Fibroblast of the aortic adventitia (primary cell): ENCODE measurements at regions not wholly inside any gene's neighbourhood (a gene's known extent, or its start where the extent isn't known, plus 50 kb on each side); places are given as distances from the start of the nearest gene placed in this dataset.

Experiments
- DNase-seq: peaks from one replicate; pipeline ENCODE4 v3.0.0-alpha.2; 2010; ENCODE audit warnings: low read depth
- H3K4me3 ChIP-seq: 2 replicates; pipeline ENCODE4 v1.5.1; 2011; ENCODE audit warnings: low read depth, mild to moderate bottlenecking, control low read depth, low read length, moderate library complexity
- CTCF ChIP-seq: IDR thresholded peaks from 2 replicates; pipeline ENCODE4 v1.5.1; 2011; ENCODE audit warnings: mild to moderate bottlenecking, low read length, control low read depth, inconsistent platforms; ENCODE audit not compliant: insufficient read depth

DNA sequence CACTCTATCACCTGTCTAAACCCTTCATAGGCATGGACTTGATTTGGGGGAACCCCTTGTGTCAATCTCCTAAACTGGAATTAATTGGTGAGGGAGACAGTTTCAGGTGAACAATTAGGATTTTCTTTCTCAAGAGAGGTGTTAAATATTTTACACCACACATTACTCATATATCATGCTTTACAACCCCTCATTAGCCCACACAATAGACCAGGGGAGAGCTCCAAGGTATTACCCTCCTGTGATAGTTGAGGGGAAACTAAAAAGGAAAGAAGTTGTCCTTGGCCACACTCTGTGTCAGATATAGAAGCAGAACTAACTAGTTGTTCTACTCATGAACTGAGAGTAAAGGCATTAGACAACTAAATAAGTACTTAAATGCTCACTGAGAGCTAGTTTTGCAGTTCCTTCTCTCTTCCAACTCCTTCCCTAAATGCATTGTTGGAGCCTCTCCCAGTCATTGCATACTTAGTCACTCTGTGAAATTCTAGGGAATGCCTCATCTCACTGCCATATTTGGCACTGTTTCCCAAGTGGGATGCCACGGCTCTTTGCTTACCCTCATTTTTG lies 183.7 kb upstream of the CEP162 start:
- no peak for TF ChIP-seq CTCF
- peak; percentile 87 for DNase-seq
- H3K4me3 ChIP-seq: no peak overlapping the region

- TF ChIP-seq CTCF: no peak
- no peak for DNase-seq
- H3K4me3 ChIP-seq: no peak overlapping the region
These were observed 182.5 kb upstream of the CEP162 start for GRCh38 chr6:84409911-84410310.

- DNase-seq: no peak
- TF ChIP-seq CTCF: no peak
- no peak overlapping the region for H3K4me3 ChIP-seq
These were observed 180.6 kb upstream of the CEP162 start for GRCh38 chr6:84408028-84408427.

DNA sequence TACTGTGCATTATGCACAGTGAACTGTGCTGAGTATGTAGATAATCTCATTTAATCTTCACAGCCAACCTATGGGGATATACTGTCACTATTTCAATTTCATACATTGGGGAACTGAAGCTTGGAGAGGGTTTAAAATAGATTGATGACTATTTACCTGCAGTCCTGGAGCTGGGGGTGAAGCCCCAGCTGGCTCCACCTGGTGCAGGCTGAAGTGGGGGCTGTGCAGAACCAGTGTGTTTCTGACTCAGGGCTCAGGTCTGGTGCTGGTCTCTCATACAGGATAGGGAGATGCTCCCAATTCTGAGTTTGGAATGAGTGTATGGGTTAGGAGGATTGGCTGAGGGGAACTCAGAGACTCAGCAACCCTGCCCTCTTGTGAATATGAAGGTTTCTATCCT lies 176.1 kb upstream of the CEP162 start:
- H3K4me3 ChIP-seq: no peak overlapping the region
- DNase-seq: no peak
- TF ChIP-seq CTCF: no peak

DNA sequence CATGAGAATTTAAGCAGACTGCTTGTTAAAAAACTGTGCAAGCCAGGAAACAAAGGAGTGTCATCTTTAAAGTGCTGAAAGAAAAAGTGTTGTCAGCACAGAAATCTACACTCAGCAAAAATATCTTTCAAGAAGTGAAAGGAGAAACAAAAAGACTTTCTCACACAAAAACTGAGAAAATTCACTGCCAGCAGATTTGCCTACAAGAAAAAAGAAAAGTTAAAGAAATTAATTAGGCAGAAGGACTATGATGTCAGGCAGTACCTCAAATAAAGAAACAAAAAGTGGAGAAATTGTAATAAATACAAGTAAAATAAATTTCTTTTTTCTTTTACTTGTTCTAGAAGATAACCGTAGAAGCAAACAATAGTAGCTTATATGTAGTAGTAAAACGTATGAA lies 171.6 kb upstream of the CEP162 start:
- no peak for TF ChIP-seq CTCF
- DNase-seq: no peak
- H3K4me3 ChIP-seq: no peak overlapping the region

DNA sequence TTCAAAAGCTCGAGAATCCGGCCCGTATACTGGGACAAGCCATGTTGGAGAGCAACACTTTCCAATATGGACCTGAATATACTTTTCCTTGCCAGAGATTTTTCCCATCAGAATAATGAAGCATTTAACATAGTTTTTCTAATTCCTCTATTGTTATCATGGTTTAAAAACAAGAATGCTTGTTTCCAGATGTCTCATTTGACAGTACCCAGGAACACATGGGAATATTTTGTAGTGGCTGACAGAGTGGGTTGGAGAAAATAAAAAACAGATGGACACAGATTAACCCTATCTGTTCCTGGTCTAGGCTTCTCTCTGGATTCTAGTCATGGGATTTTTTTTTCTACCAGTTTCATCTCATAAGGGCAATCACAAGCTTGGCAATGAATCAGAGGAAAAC lies 164.8 kb upstream of the CEP162 start:
- peak; percentile 25 for DNase-seq
- no peak overlapping the region for H3K4me3 ChIP-seq
- no peak for TF ChIP-seq CTCF

DNA sequence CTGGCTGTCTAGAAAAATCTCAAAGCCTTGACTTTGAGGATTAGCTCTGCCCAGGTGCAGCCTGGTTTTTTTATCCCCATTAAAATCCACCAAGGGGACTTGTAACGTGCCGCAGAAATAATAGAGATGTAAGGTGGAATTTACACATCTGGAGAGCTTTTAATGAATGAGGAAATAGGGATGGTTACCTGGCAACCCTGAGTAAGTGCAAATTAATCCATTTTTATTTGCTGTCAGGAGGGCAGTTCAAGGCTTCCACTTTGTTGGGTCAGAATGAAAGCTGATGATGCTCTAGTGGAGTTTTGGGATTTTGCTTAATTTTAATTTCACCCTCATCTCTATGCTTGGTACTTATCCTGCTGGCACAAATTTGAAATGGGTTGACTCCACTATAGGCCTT lies 163.4 kb upstream of the CEP162 start:
- TF ChIP-seq CTCF: no peak
- DNase-seq: no peak

More for the DNA sequence above, 163.4 kb upstream of the CEP162 start:
- no peak overlapping the region for H3K4me3 ChIP-seq
